Kidney (tissue), 13 donors: ENCODE measurements at regions not wholly inside any gene's neighbourhood (a gene's known extent, or its start where the extent isn't known, plus 50 kb on each side); places are given as distances from the start of the nearest gene placed in this dataset.
A peak's percentile ranks its signal among the peaks of the same experiment; 100 is the strongest.

Source experiments
- DNase-seq, 5 donors: peaks; one replicate each; pipeline ENCODE4 v3.0.0-alpha.2; 2013 to 2020
- FAIRE-seq: peaks from 2 replicates; lab custom pipeline; 2012; peaks lifted over from hg19 to GRCh38; lab: Jason Lieb, UNC
- H3K27ac ChIP-seq, 2 donors: one replicate each; pipeline ENCODE4 v1.7.0; 2013; ENCODE audit warnings: low read depth in 2 of 2, low read length in 2 of 2, inconsistent platforms in 1 of 2
- H3K27me3 ChIP-seq: one replicate; pipeline ENCODE4 v1.7.1; 2013; ENCODE audit warnings: low read length, inconsistent platforms; ENCODE audit not compliant: control insufficient read depth, insufficient read depth
- H3K36me3 ChIP-seq, 3 donors: one replicate each; pipeline versions ENCODE4 v1.7.0 to v1.7.1; 2013; ENCODE audit warnings: low read length in 3 of 3, control low read depth in 1 of 3, inconsistent platforms in 1 of 3; ENCODE audit not compliant: insufficient read depth in 3 of 3, control insufficient read depth in 2 of 3
- H3K4me1 ChIP-seq, 3 donors: one replicate each; pipeline versions ENCODE4 v1.7.0 to v1.7.1; 2013; ENCODE audit warnings: low read length in 3 of 3, inconsistent platforms in 1 of 3, low read depth in 1 of 3; ENCODE audit not compliant: control insufficient read depth in 2 of 3, insufficient read depth in 2 of 3
- H3K4me3 ChIP-seq, 3 donors: one replicate each; pipeline versions ENCODE4 v1.7.0 to v1.8.1; 2013; ENCODE audit warnings: low read length in 3 of 3, control low read depth in 1 of 3, inconsistent platforms in 1 of 3
- H3K9ac ChIP-seq, 3 donors: one replicate each; pipeline versions ENCODE4 v1.7.0 to v1.7.1; 2013; ENCODE audit warnings: low read length in 3 of 3, control low read depth in 1 of 3, inconsistent platforms in 1 of 3
- H3K9me3 ChIP-seq, 3 donors: one replicate each; pipeline versions ENCODE4 v1.7.0 to v1.7.1; 2013; ENCODE audit warnings: low read length in 3 of 3, control low read depth in 1 of 3, inconsistent platforms in 1 of 3; ENCODE audit not compliant: control insufficient read depth in 2 of 3, insufficient read depth in 1 of 3
- intact Hi-C: fragments of 100-400 bp; cut with DNase I; formaldehyde crosslinking; loops from one replicate; pipeline ENCODE4 v1.11.1; 2022
- TF ChIP-seq, protein P1 (sequence below): IDR thresholded peaks from 3 replicates; pipeline ENCODE4 v1.5.1; 2012; ENCODE audit warnings: mild to moderate bottlenecking, moderate library complexity, borderline replicate concordance; ENCODE audit not compliant: insufficient read depth; ENCODE audit errors: extremely low read depth
- donor health status: control.
- donor health status: control.
- donor health status: control.
- donor health status: control.
- donor health status: control.
- donor health status: DM: yes; HTN: yes; CAD: no.
- donor health status: Normal renal cell carcinoma (clear cell type).

DNA sequence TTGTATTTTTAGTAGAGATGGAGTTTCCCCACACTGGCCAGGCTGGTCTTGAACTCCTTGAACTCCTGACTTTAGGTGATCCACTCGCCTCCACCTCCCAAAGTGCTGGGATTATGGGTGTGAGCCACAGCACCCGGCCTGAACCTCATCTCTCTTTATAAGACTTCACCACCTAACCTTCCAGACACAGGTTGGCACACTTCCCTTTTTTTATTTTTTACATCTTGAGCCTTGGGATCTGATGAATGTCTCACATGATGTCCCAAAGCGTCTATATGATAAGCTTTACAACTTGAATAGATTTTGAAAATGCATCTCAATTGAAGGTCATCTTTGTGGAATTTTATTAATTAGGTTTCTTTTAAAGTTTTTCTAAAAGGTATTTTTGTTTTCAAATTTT lies 172.4 kb upstream of the IVNS1ABP start:
- Histone ChIP-seq H3K9ac (no peak overlapping the region), H3K4me3 (no peak overlapping the region), H3K36me3 (no peaks in the 10 kb centered on the region), H3K27ac (peak overlapping the region; percentile 76 to 83), H3K4me1 (peaks cover 4 to 15% (median 4%) of the 10 kb centered on the region in 3 donors), H3K9me3 (no peaks in the 10 kb centered on the region), H3K27me3 (no peaks in the 10 kb centered on the region)
- no peak for FAIRE-seq
- intact Hi-C loops = no loop called here
- TF ChIP-seq, protein P1, sequence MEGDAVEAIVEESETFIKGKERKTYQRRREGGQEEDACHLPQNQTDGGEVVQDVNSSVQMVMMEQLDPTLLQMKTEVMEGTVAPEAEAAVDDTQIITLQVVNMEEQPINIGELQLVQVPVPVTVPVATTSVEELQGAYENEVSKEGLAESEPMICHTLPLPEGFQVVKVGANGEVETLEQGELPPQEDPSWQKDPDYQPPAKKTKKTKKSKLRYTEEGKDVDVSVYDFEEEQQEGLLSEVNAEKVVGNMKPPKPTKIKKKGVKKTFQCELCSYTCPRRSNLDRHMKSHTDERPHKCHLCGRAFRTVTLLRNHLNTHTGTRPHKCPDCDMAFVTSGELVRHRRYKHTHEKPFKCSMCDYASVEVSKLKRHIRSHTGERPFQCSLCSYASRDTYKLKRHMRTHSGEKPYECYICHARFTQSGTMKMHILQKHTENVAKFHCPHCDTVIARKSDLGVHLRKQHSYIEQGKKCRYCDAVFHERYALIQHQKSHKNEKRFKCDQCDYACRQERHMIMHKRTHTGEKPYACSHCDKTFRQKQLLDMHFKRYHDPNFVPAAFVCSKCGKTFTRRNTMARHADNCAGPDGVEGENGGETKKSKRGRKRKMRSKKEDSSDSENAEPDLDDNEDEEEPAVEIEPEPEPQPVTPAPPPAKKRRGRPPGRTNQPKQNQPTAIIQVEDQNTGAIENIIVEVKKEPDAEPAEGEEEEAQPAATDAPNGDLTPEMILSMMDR = no peak
- DNase-seq = no peak

DNA sequence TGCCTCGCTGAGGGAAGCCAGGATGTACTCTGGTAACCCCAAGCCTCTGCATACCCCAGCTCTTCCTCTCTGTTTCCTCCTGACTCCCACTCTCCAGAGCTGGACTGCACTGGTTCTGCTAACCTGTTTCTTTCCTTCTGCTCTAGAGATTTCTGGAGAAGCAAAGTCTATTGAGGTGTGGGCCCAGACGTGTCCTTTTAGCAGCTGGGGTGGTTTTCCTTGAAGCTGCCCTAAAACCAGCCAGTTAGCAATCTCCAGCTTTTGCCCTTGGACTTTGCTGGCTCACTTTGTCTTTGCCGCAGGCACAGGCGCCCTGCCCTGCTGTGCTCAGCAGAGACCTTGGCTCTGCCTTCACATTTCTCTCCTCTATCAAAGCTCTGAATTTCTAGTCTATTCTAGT lies 171.8 kb upstream of the IVNS1ABP start:
- Histone ChIP-seq H3K27ac (peak overlapping the region; percentile 76 to 83), H3K4me1 (peaks cover 4 to 20% (median 8%) of the 10 kb centered on the region in 3 donors), H3K27me3 (no peaks in the 10 kb centered on the region), H3K36me3 (no peaks in the 10 kb centered on the region), H3K4me3 (no peak overlapping the region), H3K9ac (peak overlapping the region in 1 of 3 donors; percentile 55), H3K9me3 (no peaks in the 10 kb centered on the region)
- no peak for FAIRE-seq
- TF ChIP-seq, protein P1 = no peak
- DNase-seq = peak in 4 of 5 donors; percentile 22 to 61 (median 38)
- intact Hi-C loops = no loop called here

DNA sequence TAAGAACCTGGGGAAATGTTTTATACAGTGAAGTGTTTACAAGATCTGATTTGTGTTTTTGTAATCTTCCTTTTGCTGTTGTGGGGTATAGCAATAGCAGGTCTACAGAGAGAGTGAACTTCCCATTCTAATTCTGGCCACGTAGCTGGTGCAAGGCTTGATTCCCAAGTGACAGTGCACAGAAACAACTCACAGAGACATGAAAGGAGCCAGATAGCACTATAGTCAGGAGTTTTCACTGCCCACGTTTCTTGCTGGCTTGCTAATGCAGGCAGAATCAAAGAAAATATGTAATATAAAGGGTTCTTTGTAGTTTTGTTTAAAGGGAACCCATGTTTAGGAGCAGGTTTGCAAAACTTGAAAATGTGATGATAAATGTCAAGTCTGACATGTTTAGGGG lies 170.9 kb upstream of the IVNS1ABP start:
- FAIRE-seq (no peak), DNase-seq (no peak)
- Histone ChIP-seq H3K9me3 (no peaks in the 10 kb centered on the region), H3K9ac (peak overlapping the region in 1 of 3 donors; percentile 55), H3K4me3 (no peak overlapping the region), H3K36me3 (no peaks in the 10 kb centered on the region), H3K27me3 (no peaks in the 10 kb centered on the region), H3K27ac (peak overlapping the region; percentile 76 to 83), H3K4me1 (peaks cover 4 to 20% (median 8%) of the 10 kb centered on the region in 3 donors)
- TF ChIP-seq, protein P1 = no peak
- intact Hi-C loops = no loop called here

DNA sequence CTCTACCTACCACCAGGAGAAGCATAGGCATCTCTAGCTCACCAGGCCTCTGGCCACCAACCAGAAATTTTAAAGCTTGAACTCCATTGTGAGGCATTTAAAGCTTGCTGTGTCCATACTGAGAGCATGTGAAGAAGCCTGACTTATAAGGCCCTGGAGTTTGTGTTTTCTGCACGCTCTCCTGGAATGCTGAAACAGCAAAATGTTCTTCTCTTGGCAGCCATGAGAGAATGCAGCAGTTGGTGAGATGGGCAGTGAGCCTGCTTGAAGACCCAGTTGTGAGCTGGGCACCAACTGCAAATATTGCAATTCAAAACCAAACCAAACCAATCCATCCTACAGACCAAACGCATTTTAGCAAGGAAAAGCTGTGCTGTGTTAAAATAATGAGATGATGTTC lies 170.0 kb upstream of the IVNS1ABP start:
- H3K36me3 ChIP-seq = no peaks in the 10 kb centered on the region
- no peak overlapping the region for H3K9ac ChIP-seq
- FAIRE-seq = no peak
- DNase-seq = no peak
- H3K9me3 ChIP-seq = no peaks in the 10 kb centered on the region
- H3K27me3 ChIP-seq = no peaks in the 10 kb centered on the region
- intact Hi-C loops = no loop called here
- H3K4me3 ChIP-seq = no peak overlapping the region
- TF ChIP-seq, protein P1 = no peak
- peaks cover 4 to 20% (median 8%) of the 10 kb centered on the region in 3 donors for H3K4me1 ChIP-seq
- H3K27ac ChIP-seq = no peak overlapping the region
